Esophagus squamous epithelium (tissue), 5 donors: ENCODE measurements at regions not wholly inside any gene's neighbourhood (a gene's known extent, or its start where the extent isn't known, plus 50 kb on each side); places are given as distances from the start of the nearest gene placed in this dataset.

ENCODE experiments used
- DNase-seq: peaks from one replicate; lab custom pipeline; 2025; lab: John Stamatoyannopoulos, UW
- H3K27ac ChIP-seq, 4 donors: fragments of 200-600 bp; sonication (generic); one replicate each; pipeline ENCODE4 v1.5.1; 2016 to 2019; ENCODE audit warnings: mild to moderate bottlenecking in 1 of 4
- H3K27me3 ChIP-seq, 4 donors: fragments of 200-600 bp; sonication (generic); 1 replicate in 3 of 4; 2 replicates in 1 of 4; pipeline versions ENCODE4 v1.5.1 to v1.6.0; 2017 to 2021; ENCODE audit warnings: antibody characterized with exemption in 1 of 4
- H3K36me3 ChIP-seq, 3 donors: fragments of 200-600 bp; sonication (generic); one replicate each; pipeline ENCODE4 v1.5.1; 2016 to 2019
- H3K4me1 ChIP-seq, 3 donors: fragments of 200-600 bp; sonication (generic); one replicate each; pipeline ENCODE4 v1.5.1; 2017 to 2019
- H3K4me3 ChIP-seq, 4 donors: fragments of 200-600 bp; sonication (generic); 1 replicate in 3 of 4; 2 replicates in 1 of 4; pipeline ENCODE4 v1.5.1; 2016 to 2019; ENCODE audit warnings: mild to moderate bottlenecking in 2 of 4, moderate library complexity in 1 of 4
- H3K9me3 ChIP-seq, 3 donors: fragments of 200-600 bp; sonication (generic); one replicate each; pipeline ENCODE4 v1.5.1; 2016 to 2019
- CTCF ChIP-seq, 6 experiments: fragments of 450-650 bp in 4 of 6; fragments of 200-600 bp in 2 of 6; sonication (generic) in 2 of 6; IDR thresholded peaks; one replicate each; pipeline ENCODE4 v1.5.1; 2016 to 2019; ENCODE audit warnings: antibody characterized with exemption in 6 of 6, mild to moderate bottlenecking in 4 of 6, moderate library complexity in 4 of 6
- POLR2A ChIP-seq, 4 donors: fragments of 450-650 bp; IDR thresholded peaks; one replicate each; pipeline ENCODE4 v1.6.1; 2017; ENCODE audit warnings: antibody characterized with exemption in 4 of 4, mild to moderate bottlenecking in 4 of 4, moderate library complexity in 3 of 4
- WGBS, 2 donors: methylation state at CpG; one replicate each; pipeline ENCODE4 v1.1.5; 2018; 5-methylcytosine and 5-hydroxymethylcytosine counted together
- intact Hi-C: fragments of 100-400 bp; cut with DNase I; formaldehyde crosslinking; loops from one replicate; pipeline ENCODE4 v1.15.0; 2022
- donor health status: DM: yes; HTN: yes; CAD: no.

- Histone ChIP-seq H3K4me3 (no peak overlapping the region), H3K9me3 (no peaks in the 10 kb centered on the region), H3K27ac (peak overlapping the region in 1 of 4 donors; percentile 20), H3K36me3 (no peaks in the 10 kb centered on the region), H3K27me3 (no peaks in the 10 kb centered on the region), H3K4me1 (peaks cover 0 to 27% (median 18%) of the 10 kb centered on the region in 3 donors)
- intact Hi-C loops: no loop called here
- 83 to 96% methylated on average over 2 of the region's 2 CpGs for WGBS, 2 donors
- TF ChIP-seq CTCF (IDR thresholded peaks at IDR 0.05) (no peak), POLR2A (IDR thresholded peaks at IDR 0.05) (no peak)
- DNase-seq: no peak
Observed at GRCh38 chr3:188060264-188060835, 93.6 kb upstream of the LPP start.

GRCh38 chr3:188060840-188061544 is 93.0 kb upstream of the LPP start:
- 10 to 19% methylated on average over 2 of the region's 2 CpGs for WGBS, 2 donors
- Histone ChIP-seq H3K27ac (peak overlapping the region in 2 of 4 donors; percentile 36 to 55), H3K4me3 (no peak overlapping the region), H3K9me3 (no peaks in the 10 kb centered on the region), H3K4me1 (peaks cover 0 to 27% (median 18%) of the 10 kb centered on the region in 3 donors), H3K36me3 (no peaks in the 10 kb centered on the region), H3K27me3 (no peaks in the 10 kb centered on the region)
- intact Hi-C loops: no loop called here
- TF ChIP-seq CTCF (IDR thresholded peaks at IDR 0.05) (peak in 1 of 6 experiments; percentile 19), POLR2A (IDR thresholded peaks at IDR 0.05) (no peak)
- no peak for DNase-seq

GRCh38 chr3:188062216-188062615 is 91.7 kb upstream of the LPP start:
- intact Hi-C loops: no loop called here
- no peaks in the 10 kb centered on the region for H3K9me3 ChIP-seq

GRCh38 chr3:188064831-188065493 is 89.0 kb upstream of the LPP start:
- Histone ChIP-seq H3K27me3 (no peaks in the 10 kb centered on the region), H3K27ac (no peak overlapping the region), H3K9me3 (no peaks in the 10 kb centered on the region), H3K4me1 (peaks cover 0 to 27% (median 18%) of the 10 kb centered on the region in 3 donors), H3K36me3 (no peaks in the 10 kb centered on the region), H3K4me3 (no peak overlapping the region)
- TF ChIP-seq POLR2A (IDR thresholded peaks at IDR 0.05) (no peak), CTCF (IDR thresholded peaks at IDR 0.05) (no peak)
- DNase-seq: no peak
- WGBS, 2 donors: 67 to 77% methylated on average over 4 of the region's 4 CpGs
- intact Hi-C loops: no loop called here

More at GRCh38 chr3:188062216-188062615, 91.7 kb upstream of the LPP start:
- no peak for TF ChIP-seq CTCF (IDR thresholded peaks at IDR 0.05)
- TF ChIP-seq POLR2A (IDR thresholded peaks at IDR 0.05): no peak
- WGBS, 2 donors: 73 to 87% methylated on average over 2 of the region's 2 CpGs
- no peak overlapping the region for H3K4me3 ChIP-seq
- no peaks in the 10 kb centered on the region for H3K36me3 ChIP-seq
- DNase-seq: no peak
- H3K27ac ChIP-seq: no peak overlapping the region
- peaks cover 0 to 27% (median 18%) of the 10 kb centered on the region in 3 donors for H3K4me1 ChIP-seq
- no peaks in the 10 kb centered on the region for H3K27me3 ChIP-seq

GRCh38 chr3:188066141-188066540 is 87.8 kb upstream of the LPP start:
- H3K36me3 ChIP-seq: no peaks in the 10 kb centered on the region
- H3K9me3 ChIP-seq: no peaks in the 10 kb centered on the region
- no peak overlapping the region for H3K27ac ChIP-seq
- 84 to 88% methylated on average over 5 of the region's 5 CpGs for WGBS, 2 donors
- TF ChIP-seq POLR2A (IDR thresholded peaks at IDR 0.05): no peak
- TF ChIP-seq CTCF (IDR thresholded peaks at IDR 0.05): no peak
- H3K4me1 ChIP-seq: peaks cover 0 to 17% (median 8%) of the 10 kb centered on the region in 3 donors
- H3K27me3 ChIP-seq: no peaks in the 10 kb centered on the region
- no peak overlapping the region for H3K4me3 ChIP-seq
- intact Hi-C loops: no loop called here
- DNase-seq: no peak
